ENCODE measurements at regions not wholly inside any gene's neighbourhood (a gene's known extent, or its start where the extent isn't known, plus 50 kb on each side); places are given as distances from the start of the nearest gene placed in this dataset.

GRCh38 chr9:109934136-109934856, 154.3 kb downstream of the PALM2AKAP2 start:
- TF ChIP-seq ARNTL (CRISPR knock-in tag; IDR thresholded peaks at IDR 0.05; ENCODE audit: borderline replicate concordance, low read depth), result no peak
- no peak for TF ChIP-seq ISL1 (CRISPR knock-in tag; IDR thresholded peaks at IDR 0.05)
- TF ChIP-seq RARB (CRISPR knock-in tag; IDR thresholded peaks at IDR 0.05), result no peak
- TF ChIP-seq TOX (CRISPR knock-in tag; IDR thresholded peaks at IDR 0.05; ENCODE audit: borderline replicate concordance), result no peak
